IMR-90 (cell line): ENCODE measurements at regions not wholly inside any gene's neighbourhood (a gene's known extent, or its start where the extent isn't known, plus 50 kb on each side); places are given as distances from the start of the nearest gene placed in this dataset.
"Not testable (repeated sequence)": the region's sequence is repeated elsewhere in the genome, so short reads cannot be mapped to it uniquely, and the experiment has no call there.

Experiments used
- ATAC-seq: fragments of 200-7000 bp; cut with Tn5 transposase; 2 replicates; pipeline ENCODE4 v1.9.1; 2020; ENCODE audit warnings: low read depth, mild to moderate bottlenecking, moderate library complexity
- BruUV-seq: library from RNA; stranded (reverse); fragments of 400-500 nt; replicated peaks from 2 replicates; lab custom pipeline; 2021; lab: Mats Ljungman, UMichigan
- CTCF ChIA-PET: fragments of 300-600 bp; formaldehyde crosslinking; extraction: SDS; loops from one replicate; lab custom pipeline; 2021; ENCODE audit warnings: antibody characterized with exemption; lab: Yijun Ruan, JAX
- POLR2A ChIA-PET: fragments of 300-600 bp; sonication (Branson Sonifier 250); formaldehyde crosslinking; loops from one replicate; lab custom pipeline; 2022; ENCODE audit warnings: antibody characterized with exemption; ENCODE audit not compliant: unreplicated experiment; lab: Charles Lee
- DNase-seq: peaks from one replicate; pipeline ENCODE4 v3.0.0; 2013
- H2AFZ ChIP-seq: replicated peaks from 2 replicates; pipeline ENCODE3; 2013; ENCODE audit warnings: low read length, mild to moderate bottlenecking; ENCODE audit not compliant: poor library complexity
- H2AK5ac ChIP-seq: 2 replicates; pipeline ENCODE4 v1.6.1; 2013; ENCODE audit warnings: low read depth, low read length, inconsistent platforms
- H2AK9ac ChIP-seq: replicated peaks from 2 replicates; pipeline ENCODE3; 2013; ENCODE audit warnings: mild to moderate bottlenecking, low read depth, low read length, moderate library complexity; ENCODE audit not compliant: poor library complexity
- H2BK120ac ChIP-seq: 2 replicates; pipeline ENCODE4 v1.6.1; 2013; ENCODE audit warnings: low read depth, low read length, inconsistent platforms
- H2BK15ac ChIP-seq: 3 replicates; pipeline ENCODE4 v1.6.1; 2013; ENCODE audit warnings: low read depth, low read length, inconsistent platforms
- H2BK20ac ChIP-seq: 2 replicates; pipeline ENCODE4 v1.6.1; 2013; ENCODE audit warnings: low read depth, mild to moderate bottlenecking, inconsistent platforms, low read length, moderate library complexity
- H2BK5ac ChIP-seq: 2 replicates; pipeline ENCODE4 v1.6.1; 2013; ENCODE audit warnings: mild to moderate bottlenecking, low read depth, low read length, inconsistent platforms; ENCODE audit not compliant: poor library complexity, severe bottlenecking
- H3K14ac ChIP-seq: replicated peaks from 2 replicates; pipeline ENCODE4 v1.6.1; 2013; ENCODE audit warnings: low read depth, low read length, inconsistent platforms
- H3K18ac ChIP-seq: 2 replicates; pipeline ENCODE4 v1.6.1; 2013; ENCODE audit warnings: low read depth, low read length, control low read depth
- H3K23ac ChIP-seq: 2 replicates; pipeline ENCODE4 v1.6.1; 2013; ENCODE audit warnings: low read depth, low read length, inconsistent platforms
- H3K27ac ChIP-seq: 2 replicates; pipeline ENCODE4 v1.5.1; 2013; ENCODE audit warnings: mild to moderate bottlenecking, control low read depth, low read length; ENCODE audit not compliant: insufficient read depth
- H3K27me3 ChIP-seq: 2 replicates; pipeline ENCODE4 v1.6.1; 2013; ENCODE audit warnings: low read length; ENCODE audit not compliant: control insufficient read depth, insufficient read depth
- H3K36me3 ChIP-seq: 2 replicates; pipeline ENCODE4 v1.6.1; 2013; ENCODE audit warnings: low read length, mixed read lengths; ENCODE audit not compliant: control insufficient read depth, insufficient read depth
- H3K4ac ChIP-seq: 2 replicates; pipeline ENCODE4 v1.6.1; 2013; ENCODE audit warnings: low read depth, low read length, inconsistent platforms
- H3K4me1 ChIP-seq: 2 replicates; pipeline ENCODE4 v1.6.1; 2013; ENCODE audit warnings: low read length, mixed read lengths; ENCODE audit not compliant: control insufficient read depth, insufficient read depth
- H3K4me2 ChIP-seq: 2 replicates; pipeline ENCODE4 v1.6.1; 2013; ENCODE audit warnings: low read depth, mild to moderate bottlenecking, control low read depth, low read length, moderate library complexity
- H3K4me3 ChIP-seq: 2 replicates; pipeline ENCODE4 v1.5.1; 2013; ENCODE audit warnings: low read depth, mild to moderate bottlenecking, control low read depth, low read length, moderate library complexity; ENCODE audit not compliant: insufficient read depth
- H3K56ac ChIP-seq: 2 replicates; pipeline ENCODE4 v1.6.1; 2013; ENCODE audit warnings: low read length, inconsistent platforms; ENCODE audit not compliant: insufficient read depth; ENCODE audit errors: extremely low read depth
- H3K79me1 ChIP-seq, 2 experiments: 2 replicates each; pipeline ENCODE4 v1.6.1; 2013; ENCODE audit warnings: low read length in 2 of 2, inconsistent platforms in 1 of 2, low read depth in 1 of 2
- H3K9ac ChIP-seq: 2 replicates; pipeline ENCODE4 v1.6.1; 2013; ENCODE audit warnings: low read depth, low read length, control low read depth
- H3K9me1 ChIP-seq: 2 replicates; pipeline ENCODE4 v1.6.1; 2013; ENCODE audit warnings: low read length, inconsistent platforms; ENCODE audit not compliant: insufficient read depth
- H3K9me3 ChIP-seq: 2 replicates; pipeline ENCODE4 v1.6.1; 2013; ENCODE audit warnings: low read length; ENCODE audit not compliant: control insufficient read depth, insufficient read depth
- H4K20me1 ChIP-seq: 2 replicates; pipeline ENCODE4 v1.6.1; 2013; ENCODE audit warnings: low read length, inconsistent platforms; ENCODE audit not compliant: insufficient read depth
- H4K5ac ChIP-seq: 2 replicates; pipeline ENCODE4 v1.6.1; 2013; ENCODE audit warnings: mild to moderate bottlenecking, low read depth, low read length, control low read depth
- H4K8ac ChIP-seq, 2 experiments: 2 replicates each; pipeline ENCODE4 v1.6.1; 2013; ENCODE audit warnings: low read depth in 2 of 2, low read length in 2 of 2, control low read depth in 1 of 2, inconsistent platforms in 1 of 2
- H4K91ac ChIP-seq: 2 replicates; pipeline ENCODE4 v1.6.1; 2013; ENCODE audit warnings: low read depth, low read length, inconsistent platforms; ENCODE audit not compliant: insufficient read depth
- CHD1 ChIP-seq: IDR thresholded peaks from 2 replicates; pipeline ENCODE4 v1.6.1; 2012; ENCODE audit warnings: low read depth, low read length, improper control_type of control experiment
- MAFK ChIP-seq: IDR thresholded peaks from 2 replicates; pipeline ENCODE4 v1.6.1; 2012; ENCODE audit warnings: low read depth, low read length, improper control_type of control experiment
- NFE2L2 ChIP-seq: fragments of 150-350 bp; IDR thresholded peaks from 2 replicates; pipeline ENCODE4 v1.6.1; 2016; ENCODE audit warnings: low read depth, mild to moderate bottlenecking, low read length
- WGBS, 2 experiments: methylation state at CpG; one replicate each; pipeline versions ENCODE4 v1.1.5 to v1.1.7; 2013; ENCODE audit warnings: missing lambda C conversion rate in 2 of 2; ENCODE audit not compliant: insufficient read length in 1 of 2; ENCODE audit errors: extremely low coverage in 2 of 2; 5-methylcytosine and 5-hydroxymethylcytosine counted together
- dilution Hi-C: fragments of 300-500 bp; cut with HindIII; formaldehyde crosslinking; loops from one replicate; pipeline ENCODE4 v1.14.3; 2018; ENCODE audit warnings: low sequenced_read_pairs; ENCODE audit not compliant: unreplicated experiment
- in situ Hi-C: fragments of 300-500 bp; cut with MboI; formaldehyde crosslinking; loops from 3 replicates; pipeline ENCODE4 v1.14.3; 2019; ENCODE audit warnings: low sequenced_read_pairs, inconsistent platforms, mixed read lengths
- intact Hi-C: fragments of 100-400 bp; cut with micrococcal nuclease; formaldehyde crosslinking; loops from 2 replicates; pipeline ENCODE4 v1.10.0; 2022

- H3K14ac ChIP-seq, result 0 out of 2 replicates have a peak overlapping the region, but pooled peaks have one; percentile 37
Measured at GRCh38 chr3:177263615-177264368, 66.5 kb upstream of the TBL1XR1 start.

DNA sequence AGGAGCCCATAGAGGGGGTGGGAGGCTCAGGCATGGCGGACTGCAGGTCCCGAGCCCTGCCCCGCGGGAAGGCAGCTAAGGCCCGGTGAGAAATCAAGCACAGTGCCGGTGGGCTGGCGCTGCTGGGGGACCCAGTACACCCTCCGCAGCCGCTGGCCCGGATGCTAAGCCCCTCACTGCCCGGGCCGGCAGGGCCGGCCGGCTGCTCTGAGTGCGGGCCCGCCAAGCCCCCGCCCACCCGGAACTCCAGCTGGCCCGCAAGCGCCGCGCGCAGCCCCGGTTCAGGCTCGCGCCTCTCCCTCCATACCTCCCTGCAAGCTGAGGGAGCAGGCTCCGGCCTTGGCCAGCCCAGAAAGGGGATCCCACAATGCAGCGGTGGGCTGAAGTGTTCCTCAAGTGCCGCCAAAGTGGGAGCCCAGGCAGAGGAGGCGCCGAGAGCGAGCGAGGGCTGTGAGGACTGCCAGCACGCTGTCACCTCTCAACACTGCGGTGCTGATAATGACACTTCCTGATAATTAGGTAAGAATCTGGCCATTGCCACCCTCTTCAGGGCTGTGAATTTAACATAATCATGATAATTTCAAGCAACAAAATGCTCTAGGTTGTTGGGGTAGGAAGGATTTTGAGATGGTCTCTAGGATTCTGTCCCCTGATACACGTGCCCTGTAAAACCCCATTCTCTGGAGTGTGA, 74.7 kb upstream of the TBL1XR1 start:
- DNase-seq, H4K91ac ChIP-seq, H3K27me3 ChIP-seq, H4K8ac ChIP-seq, H2AFZ ChIP-seq, H3K4me2 ChIP-seq, CTCF ChIA-PET, H3K79me1 ChIP-seq, H2BK15ac ChIP-seq, H2AK5ac ChIP-seq, H3K4ac ChIP-seq, POLR2A ChIA-PET, H3K9me1 ChIP-seq, H4K5ac ChIP-seq, H3K9me3 ChIP-seq, H2AK9ac ChIP-seq, H2BK120ac ChIP-seq, H3K27ac ChIP-seq, H3K14ac ChIP-seq, BruUV-seq, H3K56ac ChIP-seq, H3K9ac ChIP-seq, dilution Hi-C loops, H3K23ac ChIP-seq, H3K18ac ChIP-seq, H2BK20ac ChIP-seq, H3K4me3 ChIP-seq, in situ Hi-C loops, H3K4me1 ChIP-seq, intact Hi-C loops, H4K20me1 ChIP-seq, H2BK5ac ChIP-seq, ATAC-seq, H3K36me3 ChIP-seq: not testable (repeated sequence)
- 93% methylated on average over 6 of the region's 36 CpGs; no CpG with 5 or more reads in 1 of the 2 experiments for WGBS, 2 experiments

More at GRCh38 chr3:177263615-177264368, 66.5 kb upstream of the TBL1XR1 start:
- Histone ChIP-seq H2BK5ac (peak overlapping the region; percentile 58), H3K9me3 (no peaks in the 10 kb centered on the region), H4K20me1 (no peaks in the 10 kb centered on the region), H4K8ac (peak overlapping the region; percentile 47 to 62; a peak in 2 of 4 replicates), H2BK20ac (peak overlapping the region; percentile 53; the same call in 1 of the 2 replicates), H2AK5ac (peak overlapping the region; percentile 3; the same call in 1 of the 2 replicates), H3K27me3 (no peaks in the 10 kb centered on the region), H3K79me1 (no peaks in the 10 kb centered on the region), H3K9me1 (0 out of 2 replicates have a peak, but pooled peaks cover 3% of the 10 kb centered on the region), H3K27ac (peak overlapping the region; percentile 71; the same call in 1 of the 2 replicates), H3K9ac (no peak overlapping the region), H2BK120ac (peak overlapping the region; percentile 58), H3K4ac (peak overlapping the region; percentile 55), H3K56ac (no peak overlapping the region), H3K23ac (no peak overlapping the region), H2BK15ac (peak overlapping the region; percentile 17; the same call in 1 of the 3 replicates), H3K4me1 (peaks cover 4% of the 10 kb centered on the region), H2AK9ac (peak overlapping the region; percentile 49), H4K5ac (peak overlapping the region; percentile 85), H3K4me3 (no peak overlapping the region), H3K18ac (peak overlapping the region; percentile 96), H2AFZ (peak overlapping the region; percentile 79), H3K4me2 (no peak overlapping the region), H3K36me3 (no peaks in the 10 kb centered on the region), H4K91ac (peak overlapping the region; percentile 84)
- ChIA-PET CTCF (interaction anchor here (0.5 to 0.6 kb wide), 2 partner anchors 234 to 521 kb away, joined by 3 to 4 read pairs; no protein-coding TSS in a partner anchor), POLR2A (no interaction called here)
- in situ Hi-C loops (no loop called here), intact Hi-C loops (no loop called here), dilution Hi-C loops (no loop called here)
- peak; percentile 89 for ATAC-seq
- no TSS peak for BruUV-seq
- WGBS, 2 experiments, result 59% methylated on average over 7 of the region's 8 CpGs; no CpG with 5 or more reads in 1 of the 2 experiments
- TF ChIP-seq MAFK (peak; percentile 74), NFE2L2 (peak; percentile 95), CHD1 (no peak)
- DNase-seq, result peak; percentile 54
